ENCODE measurements at regions not wholly inside any gene's neighbourhood (a gene's known extent, or its start where the extent isn't known, plus 50 kb on each side); places are given as distances from the start of the nearest gene placed in this dataset.

- Histone ChIP-seq H4K8ac (ENCODE audit: low read depth in 2 of 2, low read length in 2 of 2) (no peak overlapping the region), H3K27ac (ENCODE audit: insufficient read depth, low read length) (no peak overlapping the region), H2AFZ (replicated peaks; ENCODE audit: low read length, poor library complexity) (no peak overlapping the region), H3K4me3 (ENCODE audit: insufficient read depth, low read depth, low read length) (no peak overlapping the region), H3K36me3 (ENCODE audit: control insufficient read depth, insufficient read depth, low read length) (no peaks in the 10 kb centered on the region), H2AK9ac (replicated peaks; ENCODE audit: low read depth, low read length, poor library complexity) (no peak overlapping the region), H3K23ac (ENCODE audit: low read depth, low read length) (no peak overlapping the region), H3K9me3 (ENCODE audit: control insufficient read depth, insufficient read depth, low read length) (peaks cover 2% of the 10 kb centered on the region; the same call in 1 of the 2 replicates), H3K14ac (replicated peaks; ENCODE audit: low read depth, low read length) (no peak overlapping the region), H4K5ac (ENCODE audit: low read depth, low read length) (no peak overlapping the region), H2BK15ac (ENCODE audit: low read depth, low read length) (no peak overlapping the region), H2BK20ac (ENCODE audit: low read depth, low read length) (no peak overlapping the region), H3K56ac (ENCODE audit: extremely low read depth, insufficient read depth, low read length) (no peak overlapping the region), H3K4me1 (ENCODE audit: control insufficient read depth, insufficient read depth, low read length) (no peaks in the 10 kb centered on the region), H3K4me2 (ENCODE audit: low read depth, low read length) (no peak overlapping the region), H2BK120ac (ENCODE audit: low read depth, low read length) (no peak overlapping the region), H3K79me1 (ENCODE audit: low read depth in 1 of 2, low read length in 2 of 2) (no peaks in the 10 kb centered on the region), H4K20me1 (ENCODE audit: insufficient read depth, low read length) (no peaks in the 10 kb centered on the region), H4K91ac (ENCODE audit: insufficient read depth, low read depth, low read length) (no peak overlapping the region), H2AK5ac (ENCODE audit: low read depth, low read length) (no peak overlapping the region), H3K4ac (ENCODE audit: low read depth, low read length) (no peak overlapping the region), H3K18ac (ENCODE audit: low read depth, low read length) (no peak overlapping the region), H2BK5ac (ENCODE audit: low read depth, low read length, poor library complexity, severe bottlenecking) (no peak overlapping the region), H3K9me1 (ENCODE audit: insufficient read depth, low read length) (no peaks in the 10 kb centered on the region), H3K9ac (ENCODE audit: low read depth, low read length) (no peak overlapping the region), H3K27me3 (ENCODE audit: control insufficient read depth, insufficient read depth, low read length) (no peaks in the 10 kb centered on the region)
- WGBS, 2 experiments (ENCODE audit: extremely low coverage in 2 of 2, insufficient read length in 1 of 2), result no CpG with 5 or more reads among the region's 1 CpG
- in situ Hi-C loops (cut with MboI; ENCODE audit: low sequenced_read_pairs), result no loop called here
- no peak for ATAC-seq (ENCODE audit: low read depth)
- no TSS peak for BruUV-seq (replicated peaks)
- TF ChIP-seq POLR2A (IDR thresholded peaks at IDR 0.05; ENCODE audit: low read depth, low read length) (no peak), MAZ (IDR thresholded peaks at IDR 0.05; ENCODE audit: borderline replicate concordance, low read depth, low read length) (no peak), MXI1 (IDR thresholded peaks at IDR 0.05; ENCODE audit: borderline replicate concordance, low read depth, low read length) (no peak), ELK1 (IDR thresholded peaks at IDR 0.05; ENCODE audit: borderline replicate concordance, low read depth, low read length) (no peak), RFX5 (IDR thresholded peaks at IDR 0.05; ENCODE audit: low read depth, low read length) (no peak), CEBPB (IDR thresholded peaks at IDR 0.05; ENCODE audit: low read depth, low read length) (no peak)
- POLR2A ChIA-PET (ENCODE audit: unreplicated experiment), result no interaction called here
- intact Hi-C loops (cut with micrococcal nuclease), result no loop called here
- CTCF ChIA-PET, result no interaction called here
- no peak for DNase-seq
- dilution Hi-C loops (cut with HindIII; ENCODE audit: low sequenced_read_pairs, unreplicated experiment), result no loop called here
Observed at GRCh38 chr14:28098856-28099255, 667.7 kb upstream of the FOXG1 start.

All from IMR-90 (cell line).